Fibroblast of gingiva (primary cell): ENCODE measurements at regions not wholly inside any gene's neighbourhood (a gene's known extent, or its start where the extent isn't known, plus 50 kb on each side); places are given as distances from the start of the nearest gene placed in this dataset.

ENCODE experiments used
- DNase-seq: peaks from one replicate; pipeline ENCODE4 v3.0.0-alpha.2; 2011; ENCODE audit warnings: low read depth

DNA sequence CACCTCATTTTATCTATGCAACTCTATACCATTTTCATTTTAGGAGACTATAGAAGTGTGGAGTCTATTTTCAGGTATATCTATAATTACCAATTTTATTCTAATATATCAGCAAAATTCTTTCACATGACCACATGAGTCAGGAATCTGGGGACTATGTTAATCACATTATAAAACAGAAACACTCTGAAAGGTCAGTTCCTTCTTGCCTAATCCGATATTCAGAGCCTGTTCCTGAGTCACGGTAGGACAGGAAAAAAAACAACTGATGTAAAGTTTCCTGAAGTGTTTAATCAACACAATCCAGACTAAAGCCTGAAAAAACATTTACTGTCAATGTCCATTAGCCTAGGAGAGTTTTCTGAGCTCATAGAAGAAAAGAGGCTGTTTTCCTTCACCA, 1902.3 kb downstream of the NCAM2 start:
- DNase-seq = no peak

DNA sequence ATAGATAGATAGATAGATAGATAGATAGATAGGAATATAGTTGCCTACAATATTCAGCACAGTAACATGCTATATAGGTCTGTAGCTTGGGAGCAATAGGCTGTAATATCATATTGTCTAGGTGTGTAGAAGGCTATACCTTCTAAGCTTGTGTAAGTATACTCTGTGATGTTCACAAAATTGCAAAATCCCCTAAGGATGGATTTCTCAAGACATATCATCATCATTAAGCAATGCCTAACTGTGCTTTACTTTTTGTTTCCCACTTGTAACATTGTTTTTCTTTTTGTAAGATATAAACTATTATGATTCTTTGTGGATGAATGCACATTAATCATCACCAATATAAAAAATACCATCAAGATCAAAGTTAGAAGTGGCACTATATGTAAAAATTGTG, 1905.6 kb downstream of the NCAM2 start:
- no peak for DNase-seq

DNA sequence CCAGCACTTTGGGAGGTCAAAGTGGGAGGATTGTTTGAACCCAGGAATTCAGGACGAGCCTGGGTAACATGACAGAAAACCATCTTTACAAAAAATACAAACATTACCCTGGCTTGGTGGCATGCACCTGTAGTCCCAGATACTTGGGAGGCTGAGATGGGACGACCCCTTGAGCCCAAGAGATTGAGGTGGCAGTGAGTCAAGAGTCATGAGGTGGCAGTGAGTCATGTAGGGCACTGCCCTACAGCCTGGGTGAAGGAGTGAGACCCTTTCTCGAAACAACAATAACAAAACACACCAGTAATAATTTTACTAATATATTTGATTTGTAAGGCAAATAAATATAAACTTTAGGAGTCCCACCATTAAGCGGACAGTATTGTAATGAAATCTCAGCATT, 1906.2 kb downstream of the NCAM2 start:
- no peak for DNase-seq

DNA sequence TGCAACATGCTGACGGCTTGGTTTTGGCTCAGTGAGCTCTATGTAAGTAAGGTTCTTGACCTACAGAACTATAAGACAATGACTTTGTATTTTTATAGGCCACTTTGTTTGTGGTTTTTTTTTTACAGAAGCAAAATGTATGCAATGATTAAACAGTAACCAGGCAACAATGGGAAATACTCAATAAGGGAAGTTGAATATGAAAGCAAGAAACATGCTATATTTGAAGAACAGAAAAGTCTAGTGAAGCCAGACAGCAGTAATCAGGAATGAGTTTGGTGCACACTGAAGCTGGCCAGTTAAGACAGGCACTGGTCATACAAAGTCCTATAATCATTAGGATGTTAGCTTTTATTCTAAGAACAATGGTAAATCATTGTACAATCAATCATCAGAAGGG, 1926.8 kb downstream of the NCAM2 start:
- DNase-seq = no peak

DNA sequence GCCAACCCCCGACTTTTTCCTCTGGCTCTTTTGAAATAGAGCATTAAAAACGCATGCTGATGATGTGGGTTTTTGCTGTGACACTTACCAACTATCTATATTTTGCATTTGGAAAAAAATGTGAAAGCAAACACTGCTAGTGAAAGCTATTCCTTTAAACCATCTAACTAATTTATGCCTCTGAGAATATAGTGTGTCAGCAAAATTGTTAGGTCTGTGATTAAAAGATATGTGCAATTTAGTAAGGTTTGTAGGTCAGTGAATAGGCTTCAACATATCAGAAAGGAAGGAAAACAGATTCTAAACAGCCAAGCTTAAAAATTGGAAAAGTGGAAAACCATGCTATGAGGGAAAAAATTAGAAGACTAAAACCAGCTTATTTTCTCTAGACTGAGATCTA, 1929.3 kb downstream of the NCAM2 start:
- DNase-seq = no peak

DNA sequence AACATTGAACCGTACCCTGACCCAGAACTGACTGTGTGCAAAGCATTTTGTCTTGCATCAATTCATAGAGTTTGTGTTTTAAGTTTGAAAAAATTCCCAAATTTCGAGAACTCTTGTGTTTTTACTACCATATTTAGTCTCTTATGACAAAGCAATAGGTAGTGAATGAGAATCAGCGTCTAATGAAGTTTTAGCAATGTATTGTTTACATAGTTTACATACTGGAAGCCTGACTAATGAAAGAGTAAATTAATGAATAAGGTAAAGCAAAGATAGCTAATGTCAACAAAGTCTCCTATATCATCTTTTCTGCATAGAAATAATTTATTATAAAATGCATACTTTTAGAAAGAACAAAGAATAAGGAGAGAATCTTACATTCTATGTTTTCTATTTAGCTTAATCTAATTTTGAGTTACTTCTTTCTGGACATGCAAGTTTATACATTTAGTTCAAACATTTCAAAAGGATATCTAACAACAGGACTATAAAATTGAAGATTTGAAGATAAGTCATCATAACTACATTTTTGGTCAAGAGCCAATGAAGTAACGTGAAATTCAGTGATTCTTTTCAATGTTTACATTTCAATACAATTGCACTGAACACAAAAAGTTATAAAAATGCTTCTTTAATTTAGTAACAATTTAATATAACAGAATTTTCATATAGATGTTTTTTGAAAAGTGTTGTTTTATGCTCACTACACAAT, 1943.7 kb downstream of the NCAM2 start:
- DNase-seq = no peak

DNA sequence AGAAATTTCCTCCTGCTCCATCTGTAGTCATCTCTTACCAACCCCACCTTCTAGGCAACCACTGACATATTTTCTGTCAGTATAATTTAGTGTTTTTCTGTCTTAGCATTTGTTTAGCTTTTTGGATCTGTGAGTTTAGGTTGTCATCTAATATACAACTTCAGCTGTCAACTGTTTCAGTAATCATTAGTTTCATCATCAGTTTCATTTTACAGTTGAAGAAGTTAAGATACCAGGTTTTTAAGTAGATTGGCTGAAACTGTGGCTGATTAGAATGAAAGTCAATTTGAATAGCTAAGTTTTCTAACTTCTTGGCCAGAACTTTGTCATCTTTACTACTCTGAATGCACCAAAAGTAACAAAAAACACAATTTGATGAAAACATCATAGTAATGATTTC, 1957.3 kb downstream of the NCAM2 start:
- no peak for DNase-seq

DNA sequence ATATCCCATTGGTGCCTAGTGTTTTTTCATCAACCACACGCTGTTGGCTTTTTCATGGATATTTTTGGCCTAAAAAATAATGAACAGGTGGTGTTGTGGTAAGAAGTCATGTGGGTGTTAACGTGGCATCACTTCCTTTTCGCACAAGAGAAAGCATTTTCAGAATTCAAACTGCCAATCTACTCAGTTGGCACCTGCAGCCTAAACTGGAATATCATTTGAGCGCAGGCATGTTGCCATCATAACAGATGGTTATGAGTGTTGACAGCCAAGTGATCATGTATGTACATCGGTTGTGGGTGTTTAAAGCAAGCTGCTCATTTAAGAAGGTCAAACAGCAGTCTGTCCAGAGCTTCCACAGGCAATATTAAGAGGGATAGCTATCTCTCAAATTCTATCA, 1963.0 kb downstream of the NCAM2 start:
- DNase-seq = no peak

DNA sequence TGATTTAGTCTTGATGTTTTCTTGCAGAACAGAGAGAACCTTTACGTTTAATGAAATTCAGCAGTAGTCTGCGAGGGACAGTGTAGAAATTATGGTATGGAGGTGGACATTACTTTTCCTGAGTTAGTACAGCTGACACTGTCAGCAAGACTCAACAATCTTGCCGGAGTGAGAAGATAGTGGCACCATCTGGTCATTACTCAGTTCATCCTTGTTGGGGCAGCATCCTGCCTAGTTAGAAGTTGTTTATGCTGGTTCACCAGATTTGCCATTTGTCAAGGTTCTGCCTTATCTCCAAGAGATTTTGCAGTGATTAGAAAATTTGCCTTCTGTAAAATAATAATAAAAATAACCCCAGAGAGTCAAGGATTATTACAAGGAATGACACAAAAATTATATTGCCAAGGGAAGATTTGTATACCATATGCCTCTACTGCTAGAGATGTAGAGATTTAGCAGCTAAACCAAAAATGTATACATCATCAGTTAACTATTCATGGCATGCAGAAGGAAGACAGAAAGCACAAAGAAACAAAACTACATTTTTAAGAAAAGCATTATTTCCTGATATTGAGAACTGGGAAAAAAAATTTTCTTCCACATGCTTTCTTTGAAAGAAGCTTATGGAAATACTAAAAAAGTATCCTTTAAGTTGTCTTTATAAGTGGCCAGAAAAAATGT, 1967.4 kb downstream of the NCAM2 start:
- no peak for DNase-seq

DNA sequence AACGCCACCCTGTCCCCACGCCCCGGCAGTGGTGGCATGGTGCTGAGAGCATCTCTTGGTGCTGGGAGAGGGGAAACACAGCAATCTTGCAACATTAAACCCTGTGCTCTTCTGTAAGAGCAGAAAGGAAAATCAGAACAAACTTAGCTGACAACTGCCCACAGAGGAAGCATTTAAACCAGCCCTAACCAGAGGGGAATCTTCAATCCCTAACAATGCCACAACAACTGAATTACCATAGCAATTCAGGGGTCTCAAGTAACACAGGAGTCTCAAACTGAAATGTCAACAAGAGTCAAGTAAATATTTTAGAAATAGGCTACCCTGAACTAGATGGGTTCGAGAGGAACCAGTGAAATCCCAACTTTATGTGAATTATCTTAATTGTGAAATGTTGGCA, 1983.6 kb downstream of the NCAM2 start:
- no peak for DNase-seq

DNA sequence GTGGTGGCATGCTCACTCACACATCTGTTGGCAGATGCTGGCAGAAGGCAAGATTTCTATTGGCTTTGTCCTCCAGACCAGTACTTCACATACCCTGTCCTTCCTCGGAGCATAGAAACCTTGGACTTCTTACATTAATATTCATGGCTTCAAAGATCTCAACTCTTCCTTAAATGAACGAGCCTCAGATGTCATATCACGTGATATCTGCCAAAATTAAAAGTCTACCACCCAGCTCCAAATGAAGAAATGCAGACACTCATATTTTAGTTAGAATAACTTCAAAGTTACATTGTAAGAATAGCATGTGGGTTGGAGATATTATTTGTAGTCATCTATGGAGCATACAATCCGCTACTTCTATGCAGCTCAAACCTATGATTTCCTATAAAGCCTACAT, 1994.9 kb downstream of the NCAM2 start:
- no peak for DNase-seq

DNA sequence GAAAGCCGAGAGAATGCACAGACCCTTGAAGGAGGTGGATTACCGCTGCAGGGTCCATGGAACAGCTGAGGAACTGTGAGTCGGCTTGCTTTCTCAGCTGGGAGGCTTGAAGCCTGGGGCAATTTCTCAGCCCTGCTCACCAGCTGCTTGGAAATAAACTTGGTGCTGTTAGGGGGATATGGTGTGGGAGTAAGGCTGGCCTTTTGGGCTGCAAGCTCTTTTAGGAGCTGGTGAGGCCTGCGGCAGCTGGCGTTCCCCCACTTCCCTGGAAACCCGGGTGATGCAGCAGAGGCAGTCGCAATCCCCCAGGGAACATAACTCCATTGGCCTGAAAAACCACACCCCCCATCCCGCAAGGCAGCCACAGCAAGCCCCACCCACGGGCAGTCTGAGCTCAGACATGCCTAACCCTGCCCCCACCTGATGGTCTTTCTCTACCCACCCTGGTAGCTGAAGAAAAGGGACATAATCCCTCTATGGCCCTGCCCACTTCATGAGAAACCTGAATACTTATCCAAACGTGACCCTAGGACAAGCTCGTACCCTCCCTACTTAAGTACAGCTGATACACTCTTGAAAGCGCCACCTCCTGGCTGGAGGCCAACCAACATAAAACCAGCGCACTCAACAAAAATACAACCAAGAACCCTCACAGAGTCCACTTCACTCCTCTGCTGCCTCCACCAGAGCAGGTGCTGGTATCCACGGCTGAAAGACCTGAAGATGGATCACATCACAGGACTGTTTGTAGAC, 1995.8 kb downstream of the NCAM2 start:
- no peak for DNase-seq

DNA sequence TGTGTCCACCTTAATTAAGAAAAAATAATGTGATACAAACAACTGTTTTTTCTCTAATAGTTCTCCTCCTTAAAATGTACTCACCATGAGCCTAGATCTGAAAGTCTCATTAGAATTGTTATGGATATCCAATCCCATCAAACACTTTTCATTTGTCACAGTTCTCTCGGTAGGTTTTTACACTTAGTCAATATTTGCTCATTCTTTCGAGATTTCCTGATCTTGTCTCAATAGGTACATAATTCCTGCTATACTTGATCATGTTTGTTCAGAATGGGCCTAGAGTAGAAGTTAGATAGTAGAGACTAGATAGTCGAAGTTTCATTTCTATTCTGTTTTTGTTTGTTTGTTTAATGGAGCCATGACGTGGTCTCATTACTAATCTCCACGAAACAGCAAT, 2005.7 kb downstream of the NCAM2 start:
- DNase-seq = no peak

DNA sequence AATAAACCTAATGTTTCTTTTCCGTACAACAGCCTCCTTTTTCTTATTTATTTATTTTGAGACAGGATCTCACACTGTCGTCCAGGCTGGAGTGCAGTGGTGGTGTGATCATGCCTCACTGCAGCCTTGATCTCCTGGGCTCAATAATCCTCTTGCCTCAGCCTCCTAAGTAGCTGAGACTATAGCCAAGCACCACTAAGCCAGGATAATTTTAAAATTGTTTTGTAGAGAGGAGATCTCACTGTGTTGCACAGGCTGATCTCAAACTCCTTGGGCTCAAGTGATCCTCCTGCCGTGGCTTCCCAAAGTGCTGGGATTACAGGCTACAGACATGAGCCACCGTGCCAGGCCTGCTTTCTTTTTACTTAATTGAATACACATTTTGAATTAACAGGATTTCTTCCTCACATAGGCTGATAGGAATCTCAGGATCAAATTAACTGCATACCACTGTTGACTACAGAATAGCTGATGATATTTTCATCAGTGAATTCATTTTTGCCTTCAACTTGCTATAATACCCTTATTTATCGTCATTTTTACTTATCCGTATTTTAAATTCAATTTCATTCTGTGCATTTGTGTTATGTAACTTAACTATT, 2010.5 kb downstream of the NCAM2 start:
- no peak for DNase-seq

DNA sequence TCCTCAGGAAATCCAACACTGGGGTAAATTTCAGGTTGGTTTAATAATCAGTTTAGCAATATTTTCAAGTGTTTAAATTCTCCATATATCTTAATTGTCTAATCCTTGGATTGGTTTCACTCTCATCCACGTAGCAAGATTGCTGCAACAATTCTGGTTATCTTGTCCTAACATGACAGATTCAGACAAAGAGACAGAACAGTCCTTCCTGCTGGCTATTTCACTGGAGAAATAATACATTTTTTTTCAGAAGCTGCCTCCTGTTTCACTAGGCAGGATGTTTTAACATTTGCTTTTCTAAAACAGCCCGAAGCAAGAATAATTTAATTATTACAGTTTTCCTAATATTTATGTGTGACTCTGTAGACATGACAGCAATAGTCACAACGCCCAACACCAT, 2011.2 kb downstream of the NCAM2 start:
- no peak for DNase-seq

DNA sequence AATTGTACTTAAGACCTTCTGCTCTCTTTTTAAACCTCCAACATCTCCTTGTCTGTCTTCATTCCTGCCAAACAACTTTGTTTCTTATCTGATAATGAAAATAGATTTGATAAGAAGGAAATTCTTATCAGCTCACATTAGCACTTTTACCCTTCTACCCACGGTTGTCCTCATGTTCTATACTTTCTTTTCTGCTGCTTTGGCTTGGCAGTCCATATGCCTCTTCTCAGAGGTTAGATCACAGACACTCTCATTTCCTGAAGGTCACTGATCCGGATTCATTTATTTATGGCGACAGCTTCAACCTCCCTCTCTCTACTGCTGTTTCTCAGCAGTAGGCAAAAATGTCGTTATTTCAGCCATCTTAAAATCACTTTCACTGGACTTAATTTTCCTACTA, 2015.8 kb downstream of the NCAM2 start:
- DNase-seq = no peak

DNA sequence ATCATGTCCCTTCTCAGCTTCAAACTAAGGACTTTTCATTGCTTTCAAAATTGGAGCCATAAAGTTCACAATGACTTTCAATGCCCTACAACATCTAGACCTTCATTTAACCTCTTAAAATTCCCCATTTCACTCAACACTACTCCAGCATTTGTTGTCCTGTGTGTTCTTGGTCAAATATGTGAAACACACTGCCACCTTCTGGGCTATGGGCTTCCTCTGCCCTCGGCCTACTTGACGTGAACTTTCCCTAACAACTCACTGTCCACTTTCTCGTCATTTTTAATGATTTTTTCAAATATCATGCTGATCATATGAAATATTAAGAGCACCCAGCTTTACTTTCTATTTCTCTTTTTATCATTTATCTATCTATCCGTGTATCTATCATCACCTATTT, 2018.4 kb downstream of the NCAM2 start:
- no peak for DNase-seq

DNA sequence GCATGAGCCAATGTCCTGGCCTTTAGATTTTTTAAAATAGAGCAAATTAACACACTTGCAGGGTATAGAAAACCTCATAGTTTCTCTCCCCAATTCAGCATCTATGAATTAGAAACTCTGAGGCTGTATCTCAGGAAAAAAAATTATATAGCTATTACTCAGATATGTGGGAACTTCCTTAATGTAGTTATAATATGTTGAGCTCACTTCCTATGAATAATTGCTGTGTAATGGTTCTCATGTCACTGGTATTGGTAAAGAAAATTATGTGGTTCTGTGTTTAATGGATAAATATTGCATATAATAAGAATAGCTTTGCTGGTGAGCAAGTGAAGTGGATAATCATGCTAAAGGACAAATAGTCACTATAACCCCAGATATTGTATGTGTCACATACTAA, 2019.8 kb downstream of the NCAM2 start:
- DNase-seq = no peak

DNA sequence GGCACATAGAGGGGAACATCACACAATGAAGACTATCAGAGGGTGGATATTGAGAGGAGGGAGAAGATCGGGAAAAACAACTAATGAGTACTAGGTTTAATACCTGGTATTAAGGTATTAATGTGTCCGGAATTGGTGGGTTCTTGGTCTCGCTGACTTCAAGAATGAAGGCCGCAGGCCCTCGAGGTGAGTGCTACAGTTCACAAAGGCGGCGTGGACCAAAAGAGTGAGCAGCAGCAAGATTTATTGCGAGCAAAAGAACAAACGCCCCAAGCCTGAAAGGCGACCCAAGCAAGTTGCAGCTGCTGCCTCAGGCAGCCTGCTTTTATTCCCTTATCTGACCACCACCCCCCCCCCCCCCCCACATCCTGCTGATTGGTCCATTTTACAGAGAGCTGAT, 2022.8 kb downstream of the NCAM2 start:
- no peak for DNase-seq

DNA sequence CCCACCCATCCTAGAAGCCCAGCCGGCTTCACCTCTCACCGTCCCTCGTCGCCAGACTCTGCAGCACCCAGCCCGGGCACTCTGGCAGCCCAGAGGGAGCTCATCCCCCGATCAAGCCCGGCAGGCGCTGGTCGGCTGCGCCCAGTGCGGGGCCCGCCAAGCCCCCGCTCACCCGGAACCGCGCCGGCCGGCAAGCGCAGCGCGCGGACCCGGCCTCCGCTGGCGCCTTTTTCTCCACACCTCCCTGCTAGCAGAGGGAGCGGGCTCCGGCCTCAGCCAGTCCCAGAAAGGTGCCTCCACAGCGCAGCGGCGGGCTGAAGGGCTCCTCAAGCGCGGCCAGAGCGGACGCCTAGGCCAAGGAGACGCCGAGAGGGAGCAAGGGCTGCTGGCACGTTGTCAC, 2023.3 kb downstream of the NCAM2 start:
- no peak for DNase-seq

DNA sequence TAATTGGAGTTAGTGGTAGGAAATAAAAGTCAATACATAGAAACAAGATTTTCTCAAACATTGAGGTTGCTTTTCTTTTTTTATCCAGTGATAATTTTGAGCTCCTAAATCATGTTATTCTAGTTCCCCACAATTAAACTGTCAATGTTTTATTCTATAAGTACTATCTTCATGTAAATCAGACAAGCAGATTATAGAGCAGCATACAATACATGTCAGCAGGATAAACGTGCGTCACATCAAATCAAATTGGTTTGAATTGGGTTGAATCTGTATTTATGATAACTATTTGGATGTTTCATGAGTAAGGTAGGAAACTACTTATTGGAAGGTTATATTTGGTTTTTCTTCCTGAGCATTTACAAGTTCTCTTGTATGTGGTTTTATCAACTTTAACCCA, 2028.7 kb downstream of the NCAM2 start:
- DNase-seq = no peak

DNA sequence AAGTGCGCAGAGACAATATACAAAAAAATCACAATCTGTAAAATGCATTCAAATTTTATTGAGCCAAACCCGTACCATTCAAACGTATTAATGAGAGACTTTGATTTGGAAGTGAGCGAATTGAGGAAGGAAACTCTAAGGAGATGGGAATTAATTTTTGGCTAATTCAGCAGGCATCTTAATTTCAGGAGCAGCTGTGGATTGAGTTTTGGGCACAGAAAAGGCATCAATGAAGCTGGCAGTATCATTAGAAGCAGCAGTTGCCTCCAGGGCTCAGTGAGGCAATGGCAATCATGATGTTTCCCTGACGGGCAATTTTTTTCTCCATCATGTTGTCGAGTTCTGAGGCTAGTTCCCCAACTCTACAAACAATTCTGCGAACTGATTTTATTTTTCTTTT, 2041.6 kb downstream of the NCAM2 start:
- no peak for DNase-seq

DNA sequence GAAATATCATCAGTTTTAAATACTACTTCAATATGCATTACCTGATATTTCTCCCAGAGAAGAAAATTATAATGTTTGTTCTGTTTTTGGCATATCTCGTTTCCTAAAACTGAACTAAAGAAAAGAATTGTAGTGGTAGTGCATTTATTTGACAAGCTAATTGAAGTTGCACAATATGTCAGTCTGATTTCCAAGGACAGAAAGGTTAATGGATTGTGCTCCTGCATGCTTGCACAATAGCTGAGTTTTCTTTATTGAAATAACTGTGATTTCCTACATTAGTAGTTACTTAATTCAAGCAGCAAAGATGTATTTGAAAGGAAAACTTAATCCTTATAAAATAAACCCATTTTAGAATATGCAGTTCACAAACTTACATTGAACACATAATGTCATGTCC, 2047.7 kb downstream of the NCAM2 start:
- DNase-seq = no peak
